Parathyroid adenoma (tissue), 2 donors: ENCODE measurements at regions not wholly inside any gene's neighbourhood (a gene's known extent, or its start where the extent isn't known, plus 50 kb on each side); places are given as distances from the start of the nearest gene placed in this dataset.

Experiments
- H2AFZ ChIP-seq: fragments of 300-600 bp; sonication (generic); one replicate; pipeline ENCODE4 v1.7.0; 2017; ENCODE audit warnings: antibody characterized with exemption, mild to moderate bottlenecking
- H3K27ac ChIP-seq: fragments of 300-600 bp; sonication (generic); one replicate; pipeline ENCODE4 v1.7.0; 2017
- H3K27me3 ChIP-seq: fragments of 300-600 bp; sonication (generic); one replicate; pipeline ENCODE4 v1.7.0; 2017; ENCODE audit warnings: low read length; ENCODE audit not compliant: control insufficient read depth, insufficient read depth
- H3K36me3 ChIP-seq: fragments of 300-600 bp; sonication (generic); one replicate; pipeline ENCODE4 v1.7.0; 2017; ENCODE audit warnings: low read length; ENCODE audit not compliant: control insufficient read depth, insufficient read depth
- H3K4me1 ChIP-seq: fragments of 300-600 bp; sonication (generic); one replicate; pipeline ENCODE4 v1.7.0; 2017; ENCODE audit warnings: control low read depth
- H3K4me2 ChIP-seq: fragments of 300-600 bp; sonication (generic); one replicate; pipeline ENCODE4 v1.7.0; 2017; ENCODE audit warnings: low read length
- H3K4me3 ChIP-seq: fragments of 300-600 bp; sonication (generic); one replicate; pipeline ENCODE4 v1.7.0; 2017; ENCODE audit warnings: low read depth, low read length
- H3K79me2 ChIP-seq: fragments of 300-600 bp; sonication (generic); one replicate; pipeline ENCODE4 v1.7.0; 2017; ENCODE audit warnings: control low read depth
- H3K9ac ChIP-seq: fragments of 300-600 bp; sonication (generic); one replicate; pipeline ENCODE4 v1.7.0; 2017; ENCODE audit warnings: mild to moderate bottlenecking
- H3K9me3 ChIP-seq: fragments of 300-600 bp; sonication (generic); one replicate; pipeline ENCODE4 v1.7.0; 2017; ENCODE audit warnings: low read length; ENCODE audit not compliant: control insufficient read depth
- TF ChIP-seq, protein P1 (sequence below): fragments of 300-600 bp; sonication (generic); IDR thresholded peaks from one replicate; pipeline ENCODE4 v1.7.0; 2017; ENCODE audit warnings: antibody characterized with exemption, mild to moderate bottlenecking
- donor health status: primary hyperparathyroidism.

GRCh38 chr7:155203059-155203881 lies 94.4 kb upstream of the INSIG1 start:
- H3K27ac ChIP-seq: no peak overlapping the region
- no peak overlapping the region for H3K9ac ChIP-seq
- no peaks in the 10 kb centered on the region for H3K79me2 ChIP-seq
- no peaks in the 10 kb centered on the region for H3K36me3 ChIP-seq
- H3K4me2 ChIP-seq: no peak overlapping the region
- no peaks in the 10 kb centered on the region for H3K27me3 ChIP-seq
- H3K4me3 ChIP-seq: no peak overlapping the region
- TF ChIP-seq, protein P1, sequence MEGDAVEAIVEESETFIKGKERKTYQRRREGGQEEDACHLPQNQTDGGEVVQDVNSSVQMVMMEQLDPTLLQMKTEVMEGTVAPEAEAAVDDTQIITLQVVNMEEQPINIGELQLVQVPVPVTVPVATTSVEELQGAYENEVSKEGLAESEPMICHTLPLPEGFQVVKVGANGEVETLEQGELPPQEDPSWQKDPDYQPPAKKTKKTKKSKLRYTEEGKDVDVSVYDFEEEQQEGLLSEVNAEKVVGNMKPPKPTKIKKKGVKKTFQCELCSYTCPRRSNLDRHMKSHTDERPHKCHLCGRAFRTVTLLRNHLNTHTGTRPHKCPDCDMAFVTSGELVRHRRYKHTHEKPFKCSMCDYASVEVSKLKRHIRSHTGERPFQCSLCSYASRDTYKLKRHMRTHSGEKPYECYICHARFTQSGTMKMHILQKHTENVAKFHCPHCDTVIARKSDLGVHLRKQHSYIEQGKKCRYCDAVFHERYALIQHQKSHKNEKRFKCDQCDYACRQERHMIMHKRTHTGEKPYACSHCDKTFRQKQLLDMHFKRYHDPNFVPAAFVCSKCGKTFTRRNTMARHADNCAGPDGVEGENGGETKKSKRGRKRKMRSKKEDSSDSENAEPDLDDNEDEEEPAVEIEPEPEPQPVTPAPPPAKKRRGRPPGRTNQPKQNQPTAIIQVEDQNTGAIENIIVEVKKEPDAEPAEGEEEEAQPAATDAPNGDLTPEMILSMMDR: no peak
- no peaks in the 10 kb centered on the region for H3K9me3 ChIP-seq
- H2AFZ ChIP-seq: no peak overlapping the region
- no peaks in the 10 kb centered on the region for H3K4me1 ChIP-seq

GRCh38 chr7:155203882-155204691 lies 93.6 kb upstream of the INSIG1 start:
- Histone ChIP-seq H3K9me3 (no peaks in the 10 kb centered on the region), H2AFZ (no peak overlapping the region), H3K9ac (no peak overlapping the region), H3K79me2 (no peaks in the 10 kb centered on the region), H3K4me2 (no peak overlapping the region), H3K4me1 (no peaks in the 10 kb centered on the region), H3K27me3 (no peaks in the 10 kb centered on the region), H3K36me3 (no peaks in the 10 kb centered on the region), H3K27ac (no peak overlapping the region), H3K4me3 (no peak overlapping the region)
- TF ChIP-seq, protein P1: no peak

GRCh38 chr7:155204744-155205367 lies 92.8 kb upstream of the INSIG1 start:
- H3K4me3 ChIP-seq: no peak overlapping the region
- peak overlapping the region; percentile 91 for H3K27ac ChIP-seq
- no peaks in the 10 kb centered on the region for H3K36me3 ChIP-seq

DNA sequence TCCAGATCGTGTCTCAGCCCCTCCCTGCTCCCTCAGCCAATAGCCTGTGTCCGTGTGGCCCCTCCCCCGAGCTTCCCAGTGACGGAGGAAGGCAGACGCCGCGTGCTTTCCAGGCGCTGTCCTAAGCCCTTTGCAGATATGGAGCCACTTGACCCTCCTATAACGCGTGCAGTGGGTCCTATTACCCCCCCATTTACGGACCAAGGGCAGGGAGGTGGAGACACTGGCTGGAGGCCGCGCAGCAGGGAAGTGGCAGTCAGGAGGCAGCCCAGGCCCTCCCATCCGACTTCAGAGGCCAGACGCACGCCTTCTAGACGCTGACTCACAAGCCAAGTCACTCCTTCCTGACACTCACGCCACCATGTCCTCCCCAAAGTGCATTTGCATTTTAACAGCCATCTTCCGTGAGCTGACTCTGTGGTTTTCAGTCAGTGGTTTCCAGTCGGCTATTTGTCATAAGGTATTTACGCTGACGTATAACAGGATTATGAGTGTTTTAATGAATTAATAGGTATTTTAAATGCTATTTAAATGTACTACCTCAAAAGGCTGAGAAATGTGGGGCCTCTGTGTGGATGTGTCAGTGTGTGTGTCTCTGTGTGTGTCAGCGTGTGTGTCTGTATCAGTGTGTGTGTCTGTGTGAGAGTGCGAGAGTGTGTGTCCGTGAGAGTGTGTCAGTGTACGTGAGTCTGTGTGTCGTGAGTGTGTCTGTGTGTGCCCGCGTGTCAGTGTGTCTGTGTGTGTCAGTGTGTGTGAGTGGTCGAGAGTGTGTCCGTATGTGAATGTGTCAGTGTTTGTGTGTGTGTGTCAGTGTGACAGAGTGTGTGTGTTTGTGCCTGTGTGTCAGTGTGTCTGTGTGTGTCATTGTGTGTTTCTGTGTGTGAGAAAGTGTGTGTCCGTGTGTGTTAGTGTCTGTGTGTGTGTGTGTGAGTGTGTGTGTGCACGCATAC lies 92.0 kb upstream of the INSIG1 start:
- no peaks in the 10 kb centered on the region for H3K9me3 ChIP-seq
- H3K27ac ChIP-seq: peak overlapping the region; percentile 91
- H3K4me2 ChIP-seq: peak overlapping the region; percentile 47
- no peaks in the 10 kb centered on the region for H3K27me3 ChIP-seq
- H3K79me2 ChIP-seq: no peaks in the 10 kb centered on the region
- no peaks in the 10 kb centered on the region for H3K36me3 ChIP-seq
- TF ChIP-seq, protein P1: no peak
- peak overlapping the region; percentile 40 for H3K4me3 ChIP-seq
- no peak overlapping the region for H3K9ac ChIP-seq
- H3K4me1 ChIP-seq: no peaks in the 10 kb centered on the region
- H2AFZ ChIP-seq: no peak overlapping the region

More at GRCh38 chr7:155204744-155205367, 92.8 kb upstream of the INSIG1 start:
- no peaks in the 10 kb centered on the region for H3K4me1 ChIP-seq
- H3K4me2 ChIP-seq: no peak overlapping the region
- H2AFZ ChIP-seq: no peak overlapping the region
- H3K9me3 ChIP-seq: no peaks in the 10 kb centered on the region
- H3K9ac ChIP-seq: no peak overlapping the region
- TF ChIP-seq, protein P1: no peak
- no peaks in the 10 kb centered on the region for H3K79me2 ChIP-seq
- H3K27me3 ChIP-seq: no peaks in the 10 kb centered on the region
